ENCODE measurements at regions not wholly inside any gene's neighbourhood (a gene's known extent, or its start where the extent isn't known, plus 50 kb on each side); places are given as distances from the start of the nearest gene placed in this dataset.
"Not testable (repeated sequence)": the region's sequence is repeated elsewhere in the genome, so short reads cannot be mapped to it uniquely, and the experiment has no call there.

DNA sequence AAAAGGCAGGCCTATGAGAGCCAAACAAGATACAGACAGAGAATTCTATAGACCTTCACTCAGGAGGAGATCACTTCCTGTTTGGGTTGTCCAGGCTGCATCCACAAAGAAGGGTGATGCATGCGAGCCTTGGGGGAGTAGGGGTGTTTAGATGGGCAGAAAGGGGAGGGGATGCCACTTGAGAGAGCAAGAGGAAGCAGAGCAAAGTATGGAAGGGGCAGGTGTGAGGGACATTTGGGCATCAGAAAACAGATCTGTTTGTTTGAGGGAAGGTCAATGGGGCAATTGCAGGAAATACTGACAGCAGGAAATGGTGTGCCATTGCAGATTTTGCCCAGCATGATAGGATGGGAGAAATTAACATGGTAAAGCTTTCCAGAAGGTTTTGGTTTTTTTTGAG lies 146.4 kb upstream of the FOXN3 start:
- DNase-seq, result no peak

DNA sequence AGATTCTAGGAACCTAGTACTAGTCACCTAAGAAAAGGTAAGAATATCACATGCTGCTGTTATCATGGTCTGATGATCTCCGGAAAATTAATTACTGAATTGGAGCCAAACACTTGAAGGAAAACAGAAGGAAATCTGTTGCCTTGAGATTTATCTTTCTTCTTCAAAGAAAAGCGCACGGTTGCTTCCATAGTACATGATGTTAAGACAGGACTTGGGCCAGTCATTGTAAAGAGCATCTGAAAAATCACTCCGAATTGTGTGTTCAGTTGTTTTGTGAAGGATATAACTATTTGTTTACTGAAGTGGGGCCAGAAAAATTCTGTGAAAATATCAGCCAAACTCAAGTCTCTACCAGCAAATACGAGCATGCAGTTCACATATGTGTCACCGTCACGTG lies 134.9 kb upstream of the FOXN3 start:
- no peak for DNase-seq

DNA sequence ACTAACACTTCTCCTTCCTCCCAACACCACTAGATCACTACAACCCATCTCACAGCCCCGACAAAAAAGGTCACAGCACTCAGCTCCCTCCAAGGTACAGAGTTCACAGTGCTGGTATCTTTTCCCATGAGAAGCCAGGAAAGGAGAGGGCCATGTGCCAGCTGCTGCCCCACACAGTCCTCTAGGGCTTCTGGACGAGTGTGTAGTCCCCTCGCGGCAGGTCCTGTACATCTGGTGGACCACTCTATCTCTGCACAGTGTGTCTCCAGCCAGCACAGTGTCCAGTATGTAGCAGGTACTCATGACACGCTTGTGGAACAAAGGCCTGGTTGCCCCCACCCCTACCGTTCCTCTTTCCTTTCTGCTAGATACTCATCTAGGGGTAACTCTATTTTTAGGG lies 134.4 kb upstream of the FOXN3 start:
- no peak for DNase-seq

DNA sequence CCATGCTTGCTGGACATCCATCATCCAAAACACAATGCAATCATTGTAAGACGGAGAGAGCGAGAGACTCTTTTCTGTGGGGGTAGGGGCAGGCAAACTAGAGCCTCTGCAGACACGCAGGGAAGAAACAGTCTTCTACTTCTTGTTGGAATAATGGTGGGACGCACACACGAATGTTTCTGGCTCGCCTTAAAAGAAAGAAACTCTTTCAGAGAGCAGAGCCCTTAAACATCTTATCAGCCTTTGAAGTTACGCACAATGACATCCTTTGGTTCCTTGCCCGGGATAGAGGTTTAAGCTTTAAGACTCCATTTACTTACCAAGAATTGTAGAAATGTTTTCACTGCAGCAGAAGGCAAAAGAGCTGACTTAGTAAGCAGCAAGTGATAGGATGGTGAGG lies 133.8 kb upstream of the FOXN3 start:
- no peak for DNase-seq

DNA sequence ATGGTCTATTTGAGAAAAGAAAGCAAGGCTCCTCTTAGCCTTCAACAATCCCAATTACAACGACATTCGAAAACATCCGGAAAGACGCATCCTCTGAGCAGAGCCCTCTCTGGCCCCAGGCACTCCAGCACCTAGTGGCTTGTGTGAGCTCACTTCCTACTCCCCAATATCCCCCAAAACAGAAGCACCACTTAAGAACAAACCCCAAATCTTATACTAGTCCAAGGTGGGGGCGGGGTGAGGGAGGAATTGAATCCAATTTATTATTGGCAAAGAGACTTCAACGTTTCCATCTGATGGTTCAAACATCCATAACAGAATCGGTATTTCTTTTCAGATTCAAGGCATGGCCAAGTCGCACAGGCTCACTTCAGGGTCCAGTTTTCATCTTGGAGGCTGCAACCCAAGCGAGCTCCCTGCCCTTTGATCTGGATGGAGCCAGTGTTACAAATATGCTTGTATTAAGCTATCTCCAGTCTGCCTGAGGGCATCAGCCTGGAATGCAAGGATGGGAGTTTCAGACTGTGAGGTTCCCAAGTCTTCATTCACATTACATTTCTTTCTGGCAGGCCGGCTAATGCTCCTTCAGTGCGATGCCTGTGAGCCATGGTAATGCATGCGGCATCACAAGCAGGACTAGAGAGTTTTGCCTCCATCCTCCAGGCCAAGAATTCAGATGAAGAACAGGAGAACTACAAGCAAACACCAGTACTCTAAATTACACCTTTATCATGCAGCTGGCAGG lies 132.5 kb upstream of the FOXN3 start:
- no peak for DNase-seq

DNA sequence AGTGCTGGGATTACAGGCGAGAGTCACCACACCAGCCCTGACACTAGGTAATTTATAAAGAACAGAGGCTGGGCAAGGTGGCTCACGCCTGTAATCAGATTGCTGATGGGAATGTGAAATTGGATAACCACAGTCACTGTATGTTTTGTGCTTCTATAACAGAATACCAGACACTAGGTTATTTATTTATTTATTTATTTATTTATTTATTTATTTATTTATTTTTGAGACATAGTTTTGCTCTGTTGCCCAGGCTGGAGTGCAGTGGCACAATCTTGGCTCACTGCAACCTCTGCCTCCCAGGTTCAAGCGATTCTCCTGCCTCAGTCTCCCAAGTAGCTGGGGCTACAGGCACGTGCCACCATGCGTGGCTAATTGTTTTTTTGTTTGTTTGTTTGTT lies 130.0 kb upstream of the FOXN3 start:
- DNase-seq, result not testable (repeated sequence)

DNA sequence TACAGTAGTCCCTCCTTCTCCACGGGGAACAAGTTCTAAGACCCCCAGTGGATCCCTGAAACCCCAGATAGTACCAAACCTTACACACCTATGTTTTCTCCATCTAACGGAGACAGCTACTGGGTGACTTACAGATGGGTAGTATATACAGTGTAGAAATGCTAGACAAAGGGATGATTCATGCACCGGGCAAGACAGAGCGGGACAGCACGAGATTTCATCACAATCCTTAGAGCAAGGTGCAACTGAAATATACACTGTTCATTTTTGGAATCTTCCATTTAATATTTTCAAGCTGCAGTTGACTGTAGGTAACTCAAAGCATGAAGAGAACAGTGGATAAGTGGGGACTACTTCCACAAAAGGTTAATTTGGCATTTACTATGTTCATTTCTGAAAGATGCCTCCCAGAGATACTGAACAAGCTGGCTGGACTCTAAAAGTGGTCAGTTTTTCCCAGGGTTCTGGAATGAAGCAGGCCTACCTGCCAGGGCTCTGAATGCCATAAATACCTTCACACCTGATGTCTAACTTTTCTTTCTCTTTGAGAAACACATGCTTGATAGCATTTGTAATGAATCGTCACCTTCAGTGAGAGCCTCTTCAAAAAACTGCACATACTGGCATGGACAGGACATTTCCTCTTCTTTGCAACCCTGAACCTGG lies 127.7 kb upstream of the FOXN3 start:
- no peak for DNase-seq

DNA sequence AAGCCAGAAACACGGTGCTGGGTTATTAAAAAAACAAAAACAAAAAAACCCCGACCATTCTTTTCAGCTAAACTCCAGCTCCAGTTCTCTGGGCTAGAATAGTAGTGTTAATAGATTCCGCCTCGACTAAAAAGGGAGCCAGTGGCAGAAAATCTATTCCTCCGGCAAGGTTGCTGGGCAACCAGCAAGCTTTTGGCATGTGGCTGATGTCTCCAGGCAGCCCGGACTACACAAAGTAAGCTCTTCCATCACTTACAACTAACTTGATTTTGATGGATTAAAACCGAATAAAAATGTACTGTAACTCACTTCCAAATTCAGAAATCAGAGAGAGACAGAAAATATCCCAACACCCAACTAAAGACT lies 126.4 kb upstream of the FOXN3 start:
- no peak for DNase-seq

DNA sequence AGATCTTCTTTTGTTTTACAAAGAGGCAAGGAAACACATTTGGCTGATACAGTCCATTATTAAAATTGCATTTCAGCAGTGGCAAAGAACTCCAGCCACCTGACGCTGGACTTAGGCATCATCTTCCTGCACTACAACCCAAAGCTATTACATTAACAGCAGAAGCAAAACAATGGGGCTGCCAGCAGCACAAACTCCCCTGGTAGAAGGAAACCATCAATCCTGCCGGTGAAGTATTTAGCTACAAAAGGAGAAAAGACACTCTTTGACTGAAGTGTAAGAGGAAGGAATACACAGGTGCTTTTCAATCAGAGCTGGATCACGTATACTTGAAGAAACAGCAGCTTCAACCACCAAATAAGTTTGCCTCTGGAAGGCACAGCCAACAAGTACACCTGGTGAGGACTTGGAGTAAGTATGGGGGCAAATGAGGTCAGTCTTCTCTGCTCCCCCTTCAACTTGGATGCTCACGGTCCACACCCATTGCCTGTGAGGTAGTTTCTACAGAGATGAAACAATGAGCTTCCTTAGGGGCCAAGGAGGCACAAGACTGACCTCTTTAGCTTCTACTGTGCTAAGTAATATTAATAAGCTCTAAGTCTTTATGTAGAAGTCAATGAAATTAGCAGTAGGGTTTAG lies 125.9 kb upstream of the FOXN3 start:
- DNase-seq, result no peak

DNA sequence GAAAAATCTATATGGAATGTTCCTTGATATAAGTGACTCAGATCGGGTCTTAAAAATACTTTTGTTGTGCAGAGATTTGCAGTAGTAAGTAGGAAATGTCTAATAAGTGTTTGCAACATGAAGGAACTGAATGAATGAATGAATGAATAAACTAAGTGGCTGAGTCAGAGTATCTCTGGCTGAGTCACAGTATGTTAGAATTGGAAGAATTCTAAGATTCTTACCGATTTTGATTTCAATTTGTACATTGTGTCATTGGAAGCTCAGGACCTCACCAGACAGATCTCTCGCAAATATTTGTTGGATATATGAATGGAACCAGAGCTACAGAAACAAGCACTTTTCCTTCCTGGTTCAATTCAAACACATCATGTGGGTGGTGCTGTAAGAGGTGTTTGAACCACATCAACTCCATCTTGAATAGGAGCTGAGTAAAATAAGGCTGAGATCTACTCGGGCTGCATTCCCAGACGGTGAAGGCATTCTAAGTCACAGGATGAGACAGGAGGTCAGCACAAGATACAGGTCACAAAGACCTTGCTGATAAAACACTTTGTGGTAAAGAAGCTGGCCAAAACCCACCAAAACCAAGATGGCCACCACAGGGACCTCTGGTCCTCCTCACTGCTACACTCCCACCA lies 123.9 kb upstream of the FOXN3 start:
- no peak for DNase-seq

DNA sequence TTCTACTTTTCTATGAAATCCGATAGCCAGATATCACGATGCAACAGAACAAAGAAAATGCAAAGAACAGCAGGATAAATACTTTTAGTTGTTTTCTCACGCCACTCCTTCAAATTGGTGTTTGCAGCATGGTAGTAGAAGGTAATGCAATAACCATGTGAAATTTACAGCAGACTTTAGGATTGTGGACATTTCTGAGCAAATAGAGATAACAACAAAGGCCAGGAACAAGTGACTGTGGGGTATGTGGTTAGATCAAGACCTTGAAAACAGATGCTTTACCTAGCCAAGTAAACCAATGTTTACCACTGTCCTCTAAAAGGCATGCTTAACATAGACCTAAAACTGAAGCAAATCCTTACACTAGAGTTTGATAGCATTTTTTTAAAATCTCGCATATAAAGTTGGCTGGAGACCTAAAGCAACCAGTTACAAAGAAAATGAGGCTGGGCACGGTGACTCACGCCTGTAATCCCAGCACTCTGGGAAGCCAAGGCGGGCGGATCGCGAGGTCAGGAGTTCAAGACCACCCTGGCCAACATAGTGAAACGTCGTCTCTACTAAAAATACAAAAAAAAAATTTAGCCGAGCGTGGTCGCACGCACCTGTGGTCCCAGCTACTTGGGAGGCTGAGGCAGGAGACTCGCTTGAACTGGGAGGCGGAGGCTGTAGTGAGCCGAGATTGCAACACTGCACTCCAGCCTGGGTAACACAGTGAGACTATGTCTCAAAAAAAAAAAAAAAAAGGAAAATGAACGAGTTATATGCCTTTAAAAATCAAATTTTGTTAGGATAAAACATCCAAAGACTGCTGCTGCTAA lies 123.2 kb upstream of the FOXN3 start:
- DNase-seq, result no peak

DNA sequence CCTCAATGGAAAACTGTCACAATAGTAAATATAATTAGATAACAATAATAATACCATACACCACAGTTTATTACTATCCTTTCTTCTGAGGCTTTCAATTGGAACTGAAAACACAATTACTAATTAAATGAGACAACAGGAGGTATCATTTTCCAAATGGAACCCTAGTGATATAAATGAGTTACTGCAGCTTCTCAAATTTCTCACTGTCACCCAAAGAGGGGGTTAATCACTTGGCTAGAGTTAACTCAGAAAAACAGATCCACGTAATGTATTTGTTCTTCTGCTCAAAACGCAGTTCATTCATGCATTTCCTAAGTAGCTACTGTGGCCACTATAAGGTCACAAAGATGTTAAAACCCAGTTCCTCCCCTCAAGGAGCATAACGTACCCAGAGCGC lies 120.9 kb upstream of the FOXN3 start:
- no peak for DNase-seq

DNA sequence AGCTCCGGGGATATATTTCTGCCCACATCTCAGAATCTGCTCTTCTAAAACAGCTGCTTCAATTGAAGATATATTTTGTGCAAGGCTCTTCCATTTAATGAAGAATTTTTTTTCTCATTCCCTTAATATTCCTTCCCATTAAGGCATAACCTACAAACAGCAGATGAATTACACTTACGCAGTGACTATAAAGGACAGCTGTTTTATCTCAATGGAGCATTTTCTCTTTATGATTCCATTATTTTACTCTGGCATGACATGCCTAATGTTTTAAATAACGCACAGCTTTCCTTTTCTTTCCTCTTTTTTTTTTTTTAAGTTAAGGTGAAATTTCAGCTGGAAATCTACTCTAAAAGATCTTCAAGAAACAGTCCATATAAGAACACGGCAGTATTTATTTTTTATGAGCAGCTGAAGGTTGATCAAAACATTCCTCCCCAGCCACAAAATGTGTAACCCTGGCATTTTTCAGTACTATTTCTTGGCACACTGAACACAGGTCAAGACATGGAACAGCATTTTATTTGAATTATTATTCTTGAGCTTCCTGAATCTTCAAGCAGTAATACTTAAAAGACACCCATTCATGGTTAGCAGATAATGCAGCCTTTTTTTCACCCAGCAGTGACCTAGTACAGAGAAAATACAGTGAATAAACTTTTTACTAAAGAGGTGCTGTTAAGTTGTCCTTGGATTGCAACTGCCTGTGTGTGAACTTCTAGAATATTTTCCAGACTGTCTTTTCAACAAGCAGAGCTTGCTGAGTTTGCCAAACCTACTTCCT lies 118.1 kb upstream of the FOXN3 start:
- DNase-seq, result no peak

DNA sequence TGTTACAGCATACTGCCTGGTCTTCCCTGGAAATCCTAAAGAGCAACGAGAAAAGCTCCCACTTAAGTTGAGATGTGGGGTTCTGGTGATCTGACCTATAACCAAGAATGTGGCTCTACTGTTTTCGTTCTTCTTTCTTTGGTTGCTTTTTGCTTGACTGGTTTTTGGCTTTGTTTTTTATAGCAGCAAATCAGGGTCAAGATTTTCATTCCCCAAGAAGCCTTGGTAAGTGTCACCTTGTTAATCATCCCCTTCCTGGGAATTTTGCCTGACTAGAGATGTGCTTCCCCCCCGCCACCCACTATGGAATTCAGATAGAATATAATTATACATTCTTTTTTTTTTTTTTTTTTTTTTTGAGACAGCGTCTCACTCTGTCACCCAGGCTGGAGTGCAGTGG lies 116.7 kb upstream of the FOXN3 start:
- no peak for DNase-seq

DNA sequence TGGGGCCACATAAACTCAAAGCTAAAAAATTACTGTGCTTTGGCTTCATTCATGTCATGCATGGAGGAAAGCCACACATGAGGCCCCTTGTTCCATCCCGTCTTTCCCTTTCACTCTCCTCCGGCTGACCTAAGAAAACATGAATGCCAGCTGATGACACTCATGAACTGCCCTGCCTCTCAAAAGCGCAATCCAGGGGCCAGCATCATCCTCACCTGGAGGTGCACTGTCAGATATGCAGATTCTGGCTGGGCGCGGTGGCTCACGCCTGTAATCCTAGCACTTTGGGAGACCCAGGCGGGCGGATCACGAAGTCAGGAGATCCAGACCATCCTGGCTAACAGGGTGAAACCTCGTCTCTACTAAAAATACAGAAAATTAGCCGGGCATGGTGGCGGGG lies 116.1 kb upstream of the FOXN3 start:
- no peak for DNase-seq

DNA sequence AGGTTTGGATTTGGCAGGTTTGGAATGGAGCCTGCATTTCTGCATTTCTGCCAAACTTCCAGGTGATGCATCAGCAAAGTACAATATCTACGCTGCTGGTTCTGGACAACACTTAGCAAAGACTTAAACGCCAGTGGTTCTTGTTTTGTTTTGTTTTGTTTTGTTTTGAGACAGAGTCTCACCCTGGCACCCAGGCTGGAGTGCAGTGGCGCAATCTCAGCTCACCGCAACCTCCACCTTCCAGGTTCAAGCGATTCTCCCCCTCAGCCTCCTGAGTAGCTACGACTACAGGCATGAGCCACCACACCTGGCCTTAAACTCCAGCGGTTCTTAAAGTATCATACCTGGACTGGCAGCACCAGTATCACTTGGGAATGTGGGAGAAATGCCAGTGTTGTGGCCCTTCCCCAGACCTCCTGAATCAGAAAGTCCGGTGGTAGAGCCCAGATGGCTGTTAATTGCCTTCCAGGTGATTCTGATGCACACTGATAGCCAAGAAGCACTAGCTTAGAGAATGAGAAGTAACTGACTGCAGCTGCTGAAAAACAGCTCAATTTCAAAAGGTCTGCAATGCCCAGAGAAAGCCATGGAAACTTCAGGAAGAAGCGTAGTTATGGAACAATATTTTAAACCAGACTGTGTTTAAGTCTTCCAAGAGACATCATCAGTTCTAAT lies 114.8 kb upstream of the FOXN3 start:
- no peak for DNase-seq

DNA sequence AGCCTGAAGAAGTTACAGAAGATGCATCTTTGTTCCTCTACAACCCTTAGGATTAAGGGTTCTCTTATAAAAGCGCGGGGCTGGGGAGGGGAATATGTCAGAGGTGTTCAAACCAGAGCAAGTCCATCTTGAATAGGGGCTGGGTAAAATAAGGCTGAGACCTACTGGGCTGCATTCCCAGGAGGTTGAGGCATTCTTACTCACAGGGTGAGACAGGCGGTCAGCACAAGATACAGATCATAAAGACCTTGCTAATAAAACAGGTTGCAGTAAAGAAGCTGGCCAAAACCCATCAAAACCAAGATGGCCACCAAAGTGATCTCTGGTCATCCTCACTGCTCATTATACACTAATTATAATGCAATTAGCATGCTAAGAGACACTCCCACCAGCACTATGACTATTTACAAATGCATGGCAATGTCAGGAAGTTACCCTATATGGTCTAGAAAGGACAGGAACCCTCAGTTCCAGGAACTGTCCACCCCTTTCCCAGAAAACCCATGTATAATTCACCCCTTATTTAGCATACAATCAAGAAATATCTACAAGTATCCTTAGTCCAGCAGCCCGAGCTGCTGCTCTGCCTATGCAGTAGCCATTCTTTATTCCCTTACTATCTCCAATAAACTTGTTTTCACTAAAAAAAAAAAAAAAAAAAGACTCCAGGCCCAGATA lies 108.1 kb upstream of the FOXN3 start:
- no peak for DNase-seq

DNA sequence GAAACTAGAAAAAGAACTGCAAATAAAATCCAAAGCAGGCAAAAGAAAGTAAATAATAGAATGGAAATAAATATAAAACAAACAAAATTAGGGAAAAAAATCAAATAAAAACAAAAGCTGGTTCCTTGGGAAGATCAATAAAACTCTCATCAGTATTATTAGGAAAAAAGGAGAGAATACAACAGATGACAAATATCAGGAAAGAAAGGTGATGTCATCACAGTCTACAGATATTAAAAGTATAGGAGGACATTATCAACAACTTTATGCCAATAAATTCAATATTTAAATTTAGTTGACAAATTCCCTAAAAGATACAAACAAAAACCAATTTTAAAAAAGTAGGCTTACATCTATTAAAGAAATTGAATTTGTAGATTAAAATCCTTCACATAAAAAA lies 107.4 kb upstream of the FOXN3 start:
- DNase-seq, result no peak

DNA sequence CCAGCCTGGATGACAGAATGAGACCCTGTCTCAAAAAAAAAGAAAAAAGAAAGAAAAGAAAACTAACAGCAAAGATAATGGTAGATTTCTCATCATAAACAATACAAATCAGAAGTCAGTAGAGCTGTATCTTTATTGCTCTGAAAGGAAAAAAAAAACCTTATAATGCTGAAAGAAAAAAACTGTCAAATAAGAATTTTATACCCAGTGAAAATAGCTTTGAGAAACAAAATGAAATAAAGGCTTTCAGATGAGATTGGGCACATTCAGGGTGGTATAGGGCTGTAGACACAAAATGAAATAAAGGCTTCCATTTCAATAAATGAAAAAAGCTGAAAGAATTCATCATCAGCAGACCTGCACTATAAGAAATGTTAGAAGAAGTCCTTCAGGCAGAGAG lies 105.0 kb upstream of the FOXN3 start:
- DNase-seq, result no peak

DNA sequence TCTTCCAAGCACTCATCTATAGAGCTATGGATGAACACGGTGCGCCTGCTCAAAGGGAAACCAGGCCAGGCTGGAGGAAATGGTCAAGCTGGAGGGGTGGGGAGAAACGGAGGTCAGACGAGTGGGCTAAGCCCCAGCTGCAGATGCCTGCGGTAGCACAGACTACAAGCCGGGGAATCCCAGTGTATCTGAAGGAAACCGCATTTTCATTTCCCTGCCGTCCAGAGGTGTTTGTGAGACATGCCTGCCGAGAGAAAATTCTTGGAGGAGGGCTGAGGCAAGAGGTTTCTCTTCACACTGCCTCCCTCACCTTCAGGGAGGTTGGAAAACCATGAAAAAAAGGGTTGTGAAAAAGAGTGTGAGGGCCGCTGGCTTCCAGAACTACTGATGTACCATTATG lies 102.0 kb upstream of the FOXN3 start:
- DNase-seq, result no peak

DNA sequence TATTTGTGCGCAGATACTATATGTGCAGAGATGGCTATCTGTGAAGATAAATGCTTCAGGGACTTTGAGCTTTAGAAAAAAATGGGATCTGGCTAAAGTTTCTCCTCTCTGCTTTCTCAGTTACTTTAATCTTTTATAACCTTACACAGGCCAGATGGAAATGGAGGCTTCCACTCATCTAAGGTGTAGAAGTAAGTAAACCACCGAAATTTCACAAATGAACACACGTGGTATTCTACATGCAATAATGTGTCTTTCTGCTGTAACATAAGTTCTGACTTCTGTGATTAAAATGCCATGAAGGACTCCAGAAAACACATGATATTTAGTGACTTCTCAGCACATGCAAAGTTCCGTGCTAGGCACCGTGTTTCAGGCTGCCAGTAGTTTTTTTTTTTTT lies 99.1 kb upstream of the FOXN3 start:
- no peak for DNase-seq

Measured in NCI-H2029 (cell line).